Endothelial cell of umbilical vein (primary cell): ENCODE measurements at regions not wholly inside any gene's neighbourhood (a gene's known extent, or its start where the extent isn't known, plus 50 kb on each side); places are given as distances from the start of the nearest gene placed in this dataset.

ENCODE experiments used
- BruUV-seq: library from RNA; stranded (reverse); fragments of 400-500 nt; replicated peaks from 2 replicates; lab custom pipeline; 2021; lab: Mats Ljungman, UMichigan
- CTCF ChIA-PET: fragments of 300-600, 350-600 bp; sonication (Branson Sonifier 250); formaldehyde crosslinking; loops from one replicate; lab custom pipeline; 2021; ENCODE audit warnings: antibody characterized with exemption, inconsistent platforms; lab: Charles Lee
- POLR2A ChIA-PET: fragments of 300-600, 350-600 bp; sonication (Branson Sonifier 250); formaldehyde crosslinking; loops from one replicate; lab custom pipeline; 2021; ENCODE audit warnings: antibody characterized with exemption, inconsistent platforms; lab: Charles Lee
- DNase-seq: peaks from one replicate; pipeline ENCODE4 v3.0.0-alpha.2; 2011; ENCODE audit warnings: low read depth, low spot score
- FAIRE-seq: peaks from 2 replicates; lab custom pipeline; 2011; peaks lifted over from hg19 to GRCh38; lab: Jason Lieb, UNC
- H2AFZ ChIP-seq: 2 replicates; pipeline ENCODE4 v1.6.0; 2012; ENCODE audit warnings: low read depth, low read length, control low read depth, inconsistent platforms
- H3K27ac ChIP-seq: 2 replicates; pipeline ENCODE4 v1.5.1; 2011; ENCODE audit warnings: low read depth, mild to moderate bottlenecking, control low read depth, low read length, moderate library complexity; ENCODE audit not compliant: insufficient read depth
- H3K27me3 ChIP-seq, 2 experiments: 2 replicates each; pipeline versions ENCODE4 v1.6.0 to v1.6.1; 2011; ENCODE audit warnings: low read length in 2 of 2, mixed read lengths in 1 of 2; ENCODE audit not compliant: control insufficient read depth in 2 of 2, insufficient read depth in 2 of 2
- H3K36me3 ChIP-seq, 2 experiments: 2 replicates in 1 of 2; 3 replicates in 1 of 2; pipeline ENCODE4 v1.5.1; 2011; ENCODE audit warnings: low read length in 2 of 2, mild to moderate bottlenecking in 1 of 2, moderate library complexity in 1 of 2; ENCODE audit not compliant: control insufficient read depth in 2 of 2, insufficient read depth in 2 of 2; ENCODE audit errors: extremely low read depth in 1 of 2
- H3K4me1 ChIP-seq: 3 replicates; pipeline ENCODE4 v1.5.1; 2011; ENCODE audit warnings: mild to moderate bottlenecking, low read length; ENCODE audit not compliant: control insufficient read depth, insufficient read depth; ENCODE audit errors: extremely low read depth
- H3K4me2 ChIP-seq: 2 replicates; pipeline ENCODE4 v1.6.1; 2011; ENCODE audit warnings: low read length, control low read depth, mixed read lengths; ENCODE audit not compliant: insufficient read depth
- H3K4me3 ChIP-seq, 3 experiments: fragments of 200-600 bp in 1 of 3; sonication (generic), shearing (Covaris generic) in 1 of 3; replicated peaks in 1 of 3; 2 replicates each; pipeline ENCODE4 v1.5.1; 2011 to 2016; ENCODE audit warnings: control low read depth in 3 of 3, low read length in 3 of 3, mild to moderate bottlenecking in 2 of 3, inconsistent platforms in 1 of 3, low read depth in 1 of 3, moderate library complexity in 1 of 3; ENCODE audit not compliant: insufficient read depth in 1 of 3
- H3K79me2 ChIP-seq: 2 replicates; pipeline ENCODE4 v1.6.0; 2012; ENCODE audit warnings: low read length, inconsistent platforms; ENCODE audit not compliant: control insufficient read depth, insufficient read depth
- H3K9ac ChIP-seq: replicated peaks from 2 replicates; pipeline ENCODE3; 2011; ENCODE audit warnings: low read length, control low read depth; ENCODE audit not compliant: insufficient read depth; ENCODE audit errors: extremely low read depth
- H3K9me1 ChIP-seq: replicated peaks from 3 replicates; pipeline ENCODE4 v1.6.0; 2011; ENCODE audit warnings: mild to moderate bottlenecking, low read length; ENCODE audit not compliant: control insufficient read depth, insufficient read depth; ENCODE audit errors: extremely low read depth
- H3K9me3 ChIP-seq: replicated peaks from 2 replicates; pipeline ENCODE4 v1.5.1; 2012; ENCODE audit warnings: low read length, inconsistent platforms; ENCODE audit not compliant: control insufficient read depth, insufficient read depth
- H4K20me1 ChIP-seq: replicated peaks from 2 replicates; pipeline ENCODE3; 2011; ENCODE audit warnings: mild to moderate bottlenecking, low read length; ENCODE audit not compliant: control insufficient read depth, insufficient read depth; ENCODE audit errors: extremely low read depth
- CTCF ChIP-seq, 2 donors: IDR thresholded peaks; 1 replicate in 1 of 2; 2 replicates in 1 of 2; pipeline ENCODE4 v1.5.1; 2011; ENCODE audit warnings: low read length in 2 of 2, mild to moderate bottlenecking in 2 of 2, moderate library complexity in 2 of 2, control low read depth in 1 of 2, inconsistent platforms in 1 of 2, low read depth in 1 of 2; ENCODE audit not compliant: insufficient read depth in 1 of 2; ENCODE audit errors: extremely low read depth in 1 of 2
- EZH2 ChIP-seq: IDR thresholded peaks from 2 replicates; pipeline ENCODE4 v1.6.1; 2012; ENCODE audit warnings: borderline replicate concordance, low read depth, mild to moderate bottlenecking, moderate library complexity, low read length, inconsistent platforms; ENCODE audit not compliant: severe bottlenecking
- FOS ChIP-seq: IDR thresholded peaks from 2 replicates; pipeline ENCODE4 v1.6.1; 2011; ENCODE audit warnings: mild to moderate bottlenecking, low read length, moderate library complexity, borderline replicate concordance; ENCODE audit not compliant: insufficient read depth
- GATA2 ChIP-seq: IDR thresholded peaks from 2 replicates; pipeline ENCODE4 v1.7.0; 2011; ENCODE audit warnings: low read depth, mild to moderate bottlenecking, moderate library complexity, mixed read lengths, low read length; ENCODE audit not compliant: insufficient read length, insufficient read depth
- JUN ChIP-seq: IDR thresholded peaks from 2 replicates; pipeline ENCODE4 v1.6.1; 2011; ENCODE audit warnings: borderline replicate concordance, low read depth; ENCODE audit not compliant: insufficient read length, insufficient read depth
- MAX ChIP-seq: IDR thresholded peaks from 2 replicates; pipeline ENCODE4 v1.6.1; 2011; ENCODE audit not compliant: insufficient read depth, insufficient read length
- MYC ChIP-seq: IDR thresholded peaks from one replicate; pipeline ENCODE4 v1.6.1; 2011; ENCODE audit warnings: mild to moderate bottlenecking, low read depth, low read length
- POLR2A ChIP-seq: IDR thresholded peaks from 2 replicates; pipeline ENCODE4 v1.6.1; 2012; ENCODE audit warnings: low read depth, mild to moderate bottlenecking, control low read depth, low read length
- POLR2AphosphoS5 ChIP-seq: IDR thresholded peaks from 2 replicates; pipeline ENCODE4 v1.6.1; 2012; ENCODE audit warnings: low read depth, mild to moderate bottlenecking, control low read depth, low read length, moderate library complexity; ENCODE audit not compliant: insufficient read depth
- dilution Hi-C: fragments of 300-500 bp; cut with MboI; formaldehyde crosslinking; loops from one replicate; pipeline ENCODE4 v1.15.0; 2019; ENCODE audit warnings: low sequenced_read_pairs; ENCODE audit not compliant: extremely low pct_ligation_motif_present
- intact Hi-C: fragments of 100-400 bp; cut with micrococcal nuclease; formaldehyde crosslinking; loops from one replicate; pipeline ENCODE4 v1.10.0; 2022

DNA sequence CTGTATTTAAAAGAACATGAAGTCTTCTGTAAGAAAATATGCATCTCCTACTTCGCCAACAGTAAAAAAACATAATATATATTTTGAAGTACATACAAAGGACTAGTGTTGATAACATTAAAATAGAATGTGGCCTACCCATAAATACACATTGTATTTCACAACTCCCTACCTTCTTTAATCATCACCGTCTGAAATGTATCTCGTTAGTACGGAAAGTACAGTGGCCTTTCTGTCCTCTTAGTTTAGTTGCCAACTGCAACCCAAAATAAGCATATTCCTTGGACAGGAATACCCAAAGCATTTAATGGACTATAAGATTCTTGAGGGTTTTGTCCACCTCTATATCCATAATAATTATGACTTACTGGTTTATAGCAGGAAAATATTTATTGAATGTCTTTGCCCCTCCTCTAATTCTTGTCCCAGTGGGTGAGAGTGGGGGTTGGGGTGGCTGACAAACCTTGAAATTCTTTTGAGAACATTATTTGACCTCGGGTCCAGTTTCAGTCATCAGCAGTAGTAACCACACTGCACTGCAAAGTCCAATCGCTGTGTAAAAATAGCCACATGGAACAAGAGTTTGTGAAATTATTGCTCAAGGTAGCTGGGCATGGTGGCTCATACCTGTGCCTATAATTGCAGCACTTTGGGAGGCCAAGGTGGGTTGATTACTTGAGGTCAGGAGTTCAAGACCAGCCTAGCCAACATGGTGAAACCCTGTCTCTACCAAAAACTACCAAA, 474.5 kb downstream of the KLHL13 start:
- no peaks in the 10 kb centered on the region for H3K9me1 ChIP-seq
- H3K9me3 ChIP-seq = no peaks in the 10 kb centered on the region
- H3K27me3 ChIP-seq = no peaks in the 10 kb centered on the region
- no peaks in the 10 kb centered on the region for H4K20me1 ChIP-seq
- no peak overlapping the region for H3K4me3 ChIP-seq
- no peaks in the 10 kb centered on the region for H3K36me3 ChIP-seq
- intact Hi-C loops = no loop called here
- DNase-seq = no peak
- no peak overlapping the region for H2AFZ ChIP-seq
- no peak overlapping the region for H3K9ac ChIP-seq
- ChIA-PET POLR2A (no interaction called here), CTCF (no interaction called here)
- TF ChIP-seq POLR2A (no peak), MAX (no peak), POLR2AphosphoS5 (no peak), MYC (no peak), CTCF (IDR thresholded peaks at IDR 0.05; ENCODE audit: extremely low read depth in 1 of 2, insufficient read depth in 1 of 2, low read depth in 1 of 2, low read length in 2 of 2) (no peak), FOS (no peak), GATA2 (no peak), EZH2 (no peak), JUN (no peak)
- no TSS peak for BruUV-seq
- no peak overlapping the region for H3K27ac ChIP-seq
- FAIRE-seq = no peak
- H3K79me2 ChIP-seq = no peaks in the 10 kb centered on the region
- dilution Hi-C loops = no loop called here
- no peaks in the 10 kb centered on the region for H3K4me1 ChIP-seq
- H3K4me2 ChIP-seq = no peak overlapping the region
